SJCRH30 (cell line): ENCODE measurements at regions not wholly inside any gene's neighbourhood (a gene's known extent, or its start where the extent isn't known, plus 50 kb on each side); places are given as distances from the start of the nearest gene placed in this dataset.
"Not testable (repeated sequence)": the region's sequence is repeated elsewhere in the genome, so short reads cannot be mapped to it uniquely, and the experiment has no call there.

Source experiments
- DNase-seq, 2 experiments: peaks; one replicate each; pipeline ENCODE4 v3.0.0-alpha.2; 2015 to 2020
- H3K27ac ChIP-seq: fragments of 250-450 bp; sonication (Bioruptor Pico); 2 replicates; pipeline ENCODE4 v1.5.1; 2020; ENCODE audit warnings: mild to moderate bottlenecking, moderate library complexity
- H3K27me3 ChIP-seq: fragments of 250-450 bp; sonication (Bioruptor Pico); 2 replicates; pipeline ENCODE4 v1.5.1; 2020; ENCODE audit warnings: mild to moderate bottlenecking, moderate library complexity
- H3K36me3 ChIP-seq: fragments of 250-450 bp; sonication (Bioruptor Pico); 2 replicates; pipeline ENCODE4 v1.5.1; 2020; ENCODE audit warnings: mild to moderate bottlenecking, moderate library complexity
- H3K4me1 ChIP-seq: fragments of 250-450 bp; sonication (Bioruptor Pico); 2 replicates; pipeline ENCODE4 v1.5.1; 2020; ENCODE audit warnings: mild to moderate bottlenecking, moderate library complexity
- H3K4me3 ChIP-seq: fragments of 250-450 bp; sonication (Bioruptor Pico); 2 replicates; pipeline ENCODE4 v1.5.1; 2020; ENCODE audit warnings: mild to moderate bottlenecking, moderate library complexity
- H3K9me3 ChIP-seq: fragments of 250-450 bp; sonication (Bioruptor Pico); replicated peaks from 2 replicates; pipeline ENCODE4 v1.5.1; 2020; ENCODE audit warnings: mild to moderate bottlenecking, moderate library complexity

- H3K27ac ChIP-seq = no peak overlapping the region
- H3K27me3 ChIP-seq = peaks cover 33% of the 10 kb centered on the region
- H3K36me3 ChIP-seq = no peaks in the 10 kb centered on the region
- DNase-seq = no peak
- H3K4me3 ChIP-seq = no peak overlapping the region
- H3K4me1 ChIP-seq = no peaks in the 10 kb centered on the region
- H3K9me3 ChIP-seq = no peaks in the 10 kb centered on the region
These were observed 133.8 kb upstream of the PHACTR3 start for GRCh38 chr20:59470521-59470920.

- Histone ChIP-seq H3K27ac (no peak overlapping the region), H3K27me3 (peaks cover 30% of the 10 kb centered on the region), H3K9me3 (no peaks in the 10 kb centered on the region), H3K4me3 (no peak overlapping the region), H3K4me1 (no peaks in the 10 kb centered on the region), H3K36me3 (no peaks in the 10 kb centered on the region)
- DNase-seq = no peak
These were observed 132.5 kb upstream of the PHACTR3 start for GRCh38 chr20:59471653-59472421.

GRCh38 chr20:59473742-59474141, 130.6 kb upstream of the PHACTR3 start:
- no peak overlapping the region for H3K27ac ChIP-seq
- no peak overlapping the region for H3K4me3 ChIP-seq
- no peaks in the 10 kb centered on the region for H3K36me3 ChIP-seq
- DNase-seq = no peak
- H3K27me3 ChIP-seq = peaks cover 26% of the 10 kb centered on the region
- H3K4me1 ChIP-seq = no peaks in the 10 kb centered on the region
- no peaks in the 10 kb centered on the region for H3K9me3 ChIP-seq

- no peaks in the 10 kb centered on the region; the same call in 1 of the 2 replicates for H3K9me3 ChIP-seq
- peaks cover 6% of the 10 kb centered on the region for H3K4me1 ChIP-seq
- peak; percentile 48 to 72 for DNase-seq
- H3K4me3 ChIP-seq = no peak overlapping the region
- H3K27ac ChIP-seq = no peak overlapping the region
- H3K36me3 ChIP-seq = no peaks in the 10 kb centered on the region
- H3K27me3 ChIP-seq = peaks cover 12% of the 10 kb centered on the region; the same call in 1 of the 2 replicates
These were observed 123.3 kb upstream of the PHACTR3 start for GRCh38 chr20:59481067-59481466.

GRCh38 chr20:59481477-59482018, 122.8 kb upstream of the PHACTR3 start:
- H3K9me3 ChIP-seq = no peaks in the 10 kb centered on the region; the same call in 1 of the 2 replicates
- no peak overlapping the region for H3K27ac ChIP-seq
- H3K4me1 ChIP-seq = peaks cover 10% of the 10 kb centered on the region
- H3K27me3 ChIP-seq = peaks cover 11% of the 10 kb centered on the region; the same call in 1 of the 2 replicates
- no peak for DNase-seq
- H3K36me3 ChIP-seq = no peaks in the 10 kb centered on the region
- no peak overlapping the region for H3K4me3 ChIP-seq

GRCh38 chr20:59482351-59483187, 121.8 kb upstream of the PHACTR3 start:
- Histone ChIP-seq H3K36me3 (no peaks in the 10 kb centered on the region), H3K4me3 (no peak overlapping the region), H3K27ac (no peak overlapping the region), H3K4me1 (peaks cover 10% of the 10 kb centered on the region), H3K27me3 (0 out of 2 replicates have a peak, but pooled peaks cover 4% of the 10 kb centered on the region), H3K9me3 (peaks cover 6% of the 10 kb centered on the region; the same call in 1 of the 2 replicates)
- DNase-seq = no peak

GRCh38 chr20:59483481-59483880, 120.9 kb upstream of the PHACTR3 start:
- H3K4me3 ChIP-seq = no peak overlapping the region
- H3K36me3 ChIP-seq = no peaks in the 10 kb centered on the region
- no peak for DNase-seq
- peaks cover 11% of the 10 kb centered on the region for H3K4me1 ChIP-seq
- H3K27me3 ChIP-seq = no peaks in the 10 kb centered on the region
- H3K27ac ChIP-seq = no peak overlapping the region
- H3K9me3 ChIP-seq = peaks cover 11% of the 10 kb centered on the region; the same call in 1 of the 2 replicates

GRCh38 chr20:59484228-59484627, 120.1 kb upstream of the PHACTR3 start:
- Histone ChIP-seq H3K27me3 (no peaks in the 10 kb centered on the region), H3K9me3 (peaks cover 11% of the 10 kb centered on the region; the same call in 1 of the 2 replicates), H3K4me1 (peaks cover 18% of the 10 kb centered on the region), H3K4me3 (no peak overlapping the region), H3K36me3 (no peaks in the 10 kb centered on the region), H3K27ac (no peak overlapping the region)
- no peak for DNase-seq

GRCh38 chr20:59485576-59486454, 118.5 kb upstream of the PHACTR3 start:
- H3K36me3 ChIP-seq = no peaks in the 10 kb centered on the region
- H3K27me3 ChIP-seq = no peaks in the 10 kb centered on the region
- no peak overlapping the region for H3K27ac ChIP-seq
- H3K4me1 ChIP-seq = peaks cover 18% of the 10 kb centered on the region
- H3K9me3 ChIP-seq = peaks cover 11% of the 10 kb centered on the region; the same call in 1 of the 2 replicates
- no peak overlapping the region for H3K4me3 ChIP-seq
- DNase-seq = no peak

GRCh38 chr20:59488459-59488858, 115.9 kb upstream of the PHACTR3 start:
- not testable (repeated sequence) for H3K36me3 ChIP-seq, H3K27me3 ChIP-seq
- DNase-seq = peak; percentile 76 to 89

GRCh38 chr20:59490196-59491004, 113.9 kb upstream of the PHACTR3 start:
- not testable (repeated sequence) for H3K27me3 ChIP-seq, H3K4me3 ChIP-seq, H3K27ac ChIP-seq, DNase-seq, H3K36me3 ChIP-seq
- peaks cover 13% of the 10 kb centered on the region; the same call in 1 of the 2 replicates for H3K4me1 ChIP-seq
- H3K9me3 ChIP-seq = peaks cover 11% of the 10 kb centered on the region; the same call in 1 of the 2 replicates

More at GRCh38 chr20:59488459-59488858, 115.9 kb upstream of the PHACTR3 start:
- H3K4me3 ChIP-seq, H3K27ac ChIP-seq: not testable (repeated sequence)
- Histone ChIP-seq H3K4me1 (peaks cover 13% of the 10 kb centered on the region; the same call in 1 of the 2 replicates), H3K9me3 (peaks cover 11% of the 10 kb centered on the region; the same call in 1 of the 2 replicates)

GRCh38 chr20:59491884-59492283, 112.5 kb upstream of the PHACTR3 start:
- Histone ChIP-seq H3K27ac (no peak overlapping the region), H3K4me3 (no peak overlapping the region), H3K27me3 (no peaks in the 10 kb centered on the region), H3K36me3 (no peaks in the 10 kb centered on the region), H3K4me1 (0 out of 2 replicates have a peak, but pooled peaks cover 9% of the 10 kb centered on the region), H3K9me3 (peaks cover 11% of the 10 kb centered on the region; the same call in 1 of the 2 replicates)
- DNase-seq = no peak

- H3K4me3 ChIP-seq = no peak overlapping the region
- H3K9me3 ChIP-seq = no peaks in the 10 kb centered on the region
- 0 out of 2 replicates have a peak, but pooled peaks cover 4% of the 10 kb centered on the region for H3K4me1 ChIP-seq
- no peaks in the 10 kb centered on the region for H3K36me3 ChIP-seq
- H3K27ac ChIP-seq = no peak overlapping the region
- DNase-seq = no peak
- H3K27me3 ChIP-seq = 0 out of 2 replicates have a peak, but pooled peaks cover 3% of the 10 kb centered on the region
These were observed 110.4 kb upstream of the PHACTR3 start for GRCh38 chr20:59493926-59494325.
